ENCODE measurements at regions not wholly inside any gene's neighbourhood (a gene's known extent, or its start where the extent isn't known, plus 50 kb on each side); places are given as distances from the start of the nearest gene placed in this dataset.

DNA sequence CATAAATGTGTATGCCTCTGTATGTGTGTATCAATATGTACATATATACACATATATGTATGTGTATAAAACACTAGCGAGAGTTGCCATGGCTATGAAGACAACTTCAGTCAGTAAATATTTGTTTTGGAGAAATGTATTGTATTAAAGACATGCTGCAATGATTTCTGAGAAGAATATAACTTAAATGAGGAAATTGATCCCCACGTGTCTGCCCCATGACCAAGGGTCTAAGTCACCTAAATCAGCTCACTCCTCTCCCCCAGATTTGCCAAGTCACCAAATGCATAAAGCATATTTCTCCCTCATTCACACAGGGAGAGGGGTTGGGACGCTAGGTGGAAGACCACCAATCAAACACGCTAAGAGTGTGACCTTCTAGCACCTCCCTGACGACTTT, 58.3 kb upstream of the LYST start:
- Histone ChIP-seq H3K4me3 (no peak overlapping the region), H3K27me3 (no peaks in the 10 kb centered on the region), H3K36me3 (no peaks in the 10 kb centered on the region), H3K27ac (no peak overlapping the region), H3K9me3 (no peaks in the 10 kb centered on the region), H3K4me1 (no peaks in the 10 kb centered on the region)
- TF ChIP-seq POLR2A (IDR thresholded peaks at IDR 0.05) (no peak), POLR2AphosphoS5 (IDR thresholded peaks at IDR 0.05) (no peak)
- TF ChIP-seq, protein P1, sequence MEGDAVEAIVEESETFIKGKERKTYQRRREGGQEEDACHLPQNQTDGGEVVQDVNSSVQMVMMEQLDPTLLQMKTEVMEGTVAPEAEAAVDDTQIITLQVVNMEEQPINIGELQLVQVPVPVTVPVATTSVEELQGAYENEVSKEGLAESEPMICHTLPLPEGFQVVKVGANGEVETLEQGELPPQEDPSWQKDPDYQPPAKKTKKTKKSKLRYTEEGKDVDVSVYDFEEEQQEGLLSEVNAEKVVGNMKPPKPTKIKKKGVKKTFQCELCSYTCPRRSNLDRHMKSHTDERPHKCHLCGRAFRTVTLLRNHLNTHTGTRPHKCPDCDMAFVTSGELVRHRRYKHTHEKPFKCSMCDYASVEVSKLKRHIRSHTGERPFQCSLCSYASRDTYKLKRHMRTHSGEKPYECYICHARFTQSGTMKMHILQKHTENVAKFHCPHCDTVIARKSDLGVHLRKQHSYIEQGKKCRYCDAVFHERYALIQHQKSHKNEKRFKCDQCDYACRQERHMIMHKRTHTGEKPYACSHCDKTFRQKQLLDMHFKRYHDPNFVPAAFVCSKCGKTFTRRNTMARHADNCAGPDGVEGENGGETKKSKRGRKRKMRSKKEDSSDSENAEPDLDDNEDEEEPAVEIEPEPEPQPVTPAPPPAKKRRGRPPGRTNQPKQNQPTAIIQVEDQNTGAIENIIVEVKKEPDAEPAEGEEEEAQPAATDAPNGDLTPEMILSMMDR (IDR thresholded peaks at IDR 0.05): no peak
- intact Hi-C loops (cut with DNase I; ENCODE audit: low total_unique reads): no loop called here
- no peak for DNase-seq (ENCODE audit: low spot score in 2 of 2)

DNA sequence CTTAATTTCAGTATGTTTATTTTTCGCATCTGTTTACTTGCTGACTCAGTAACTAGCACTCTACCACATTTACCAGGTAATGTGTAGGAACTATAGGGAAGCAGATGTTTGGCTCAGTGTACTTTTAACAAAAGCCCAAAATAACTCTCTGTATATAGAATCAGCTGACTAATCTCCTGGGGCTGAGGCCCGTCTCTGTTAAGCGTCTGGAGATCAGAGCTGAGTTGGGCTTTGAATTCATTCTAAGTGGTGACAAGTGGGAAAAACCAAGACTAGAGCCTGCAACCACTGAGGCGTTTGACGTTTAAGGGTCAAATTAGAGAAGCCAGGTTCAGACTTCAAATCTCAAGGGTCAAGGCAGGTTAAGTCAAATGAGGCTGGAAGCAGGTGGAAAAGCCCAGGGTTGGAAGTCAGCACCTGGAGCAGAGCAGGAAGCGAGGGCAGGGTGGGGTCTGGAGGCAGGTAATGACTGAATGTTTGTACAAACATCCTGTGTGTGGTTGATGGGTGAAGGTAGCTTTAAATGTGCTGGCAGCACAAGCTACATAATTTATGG, 56.8 kb upstream of the LYST start:
- H3K4me1 ChIP-seq: no peaks in the 10 kb centered on the region
- H3K4me3 ChIP-seq: no peak overlapping the region
- H3K27me3 ChIP-seq: no peaks in the 10 kb centered on the region
- no peak for DNase-seq (ENCODE audit: low spot score in 2 of 2)
- no peak overlapping the region for H3K27ac ChIP-seq
- TF ChIP-seq POLR2A (IDR thresholded peaks at IDR 0.05): no peak
- TF ChIP-seq, protein P1 (IDR thresholded peaks at IDR 0.05): no peak
- TF ChIP-seq POLR2AphosphoS5 (IDR thresholded peaks at IDR 0.05): no peak
- H3K9me3 ChIP-seq: no peaks in the 10 kb centered on the region
- intact Hi-C loops (cut with DNase I; ENCODE audit: low total_unique reads): no loop called here
- H3K36me3 ChIP-seq: no peaks in the 10 kb centered on the region

DNA sequence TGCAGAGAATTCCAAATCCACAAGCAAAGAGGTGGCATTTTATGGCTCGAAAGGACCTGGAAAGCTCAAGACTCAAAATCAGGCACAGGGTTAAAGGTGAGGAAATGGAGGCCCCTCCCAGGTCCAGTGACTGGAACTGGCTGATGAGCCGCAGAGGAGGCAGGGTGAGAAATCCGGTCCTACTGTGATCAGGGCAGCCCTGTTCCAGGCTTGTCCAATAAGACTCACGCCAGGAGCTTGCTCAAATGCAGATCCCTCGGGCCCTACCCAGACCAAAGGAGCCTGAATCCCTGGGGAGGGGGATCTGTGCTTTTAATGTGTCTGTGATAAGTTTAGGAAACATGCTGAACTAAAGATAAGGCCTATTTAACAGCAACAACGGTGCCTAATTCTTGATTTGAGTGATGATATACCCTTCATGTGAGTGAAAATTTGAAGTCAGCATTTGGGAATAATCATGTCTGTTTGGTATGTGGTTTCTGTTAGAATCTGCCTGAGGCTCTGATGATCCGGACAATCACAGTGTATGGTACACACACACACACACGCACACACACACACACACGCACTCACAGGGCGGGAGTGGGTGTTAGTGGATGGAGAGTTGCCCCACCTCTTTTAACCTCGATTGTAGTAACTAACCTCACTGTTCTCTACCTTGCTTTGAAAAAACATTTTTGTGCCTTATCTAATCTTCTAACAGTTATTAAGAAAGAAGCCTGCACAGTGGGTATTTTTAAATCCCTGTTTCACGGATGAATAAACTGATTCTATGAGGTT, 54.1 kb upstream of the LYST start:
- peak overlapping the region; percentile 86 to 94 for H3K27ac ChIP-seq
- H3K9me3 ChIP-seq: no peaks in the 10 kb centered on the region
- no peaks in the 10 kb centered on the region for H3K36me3 ChIP-seq
- intact Hi-C loops (cut with DNase I; ENCODE audit: low total_unique reads): no loop called here
- no peaks in the 10 kb centered on the region for H3K27me3 ChIP-seq
- TF ChIP-seq, protein P1 (IDR thresholded peaks at IDR 0.05): no peak
- TF ChIP-seq POLR2AphosphoS5 (IDR thresholded peaks at IDR 0.05): no peak
- no peak for TF ChIP-seq POLR2A (IDR thresholded peaks at IDR 0.05)
- no peak for DNase-seq (ENCODE audit: low spot score in 2 of 2)
- no peak overlapping the region for H3K4me3 ChIP-seq
- peaks cover 0 to 4% of the 10 kb centered on the region in 2 donors for H3K4me1 ChIP-seq

DNA sequence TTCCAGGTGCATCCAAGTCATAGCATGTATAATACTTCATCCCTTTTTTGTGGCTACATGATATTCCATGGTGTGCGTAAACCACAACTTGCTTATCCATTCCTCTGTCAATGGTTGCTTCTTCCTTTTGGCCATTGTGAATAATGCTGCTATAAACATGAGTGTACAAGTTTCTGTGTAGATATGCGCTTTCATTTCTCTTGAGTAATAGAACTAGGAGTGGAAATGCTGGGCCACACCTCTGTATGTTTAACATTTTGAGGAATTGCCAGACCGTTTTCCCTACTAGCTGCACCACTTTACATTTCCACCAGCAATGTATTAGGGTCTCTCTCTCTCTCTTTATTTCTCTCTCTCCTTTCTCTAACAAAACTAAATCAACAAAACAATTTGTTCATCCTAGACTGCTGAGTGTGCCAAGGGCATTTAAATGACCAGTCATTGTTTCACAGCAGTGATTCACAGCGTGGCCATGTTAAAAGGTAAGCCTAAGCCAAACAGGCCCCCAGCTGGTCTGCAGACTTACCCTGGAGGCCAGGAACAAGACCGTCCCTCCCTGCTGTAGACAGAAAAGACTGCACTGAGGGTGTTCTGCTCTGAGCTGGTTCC, 53.2 kb upstream of the LYST start:
- intact Hi-C loops (cut with DNase I; ENCODE audit: low total_unique reads): no loop called here
- peak overlapping the region; percentile 86 to 94 for H3K27ac ChIP-seq
- H3K4me1 ChIP-seq: peaks cover 0 to 4% of the 10 kb centered on the region in 2 donors

More for the DNA sequence above, 53.2 kb upstream of the LYST start:
- Histone ChIP-seq H3K36me3 (no peaks in the 10 kb centered on the region), H3K4me3 (no peak overlapping the region), H3K27me3 (no peaks in the 10 kb centered on the region), H3K9me3 (no peaks in the 10 kb centered on the region)
- TF ChIP-seq POLR2A (IDR thresholded peaks at IDR 0.05) (no peak), POLR2AphosphoS5 (IDR thresholded peaks at IDR 0.05) (no peak)
- TF ChIP-seq, protein P1 (IDR thresholded peaks at IDR 0.05): no peak
- no peak for DNase-seq (ENCODE audit: low spot score in 2 of 2)

All from breast epithelium (tissue), 4 donors.